ENCODE measurements at regions not wholly inside any gene's neighbourhood (a gene's known extent, or its start where the extent isn't known, plus 50 kb on each side); places are given as distances from the start of the nearest gene placed in this dataset.

- no peak for TF ChIP-seq CTCF (IDR thresholded peaks at IDR 0.05; ENCODE audit: low read depth, low read length)
- no peak for DNase-seq (ENCODE audit: extremely low read depth, low read depth)
Measured at GRCh38 chr5:99243111-99243510, 314.3 kb upstream of the CHD1 start.

GRCh38 chr5:99239826-99240360, 311.1 kb upstream of the CHD1 start:
- TF ChIP-seq CTCF (IDR thresholded peaks at IDR 0.05; ENCODE audit: low read depth, low read length) = no peak
- DNase-seq (ENCODE audit: extremely low read depth, low read depth) = no peak

- no peak for TF ChIP-seq CTCF (IDR thresholded peaks at IDR 0.05; ENCODE audit: low read depth, low read length)
Measured at GRCh38 chr5:99191206-99191745, 262.5 kb upstream of the CHD1 start.

GRCh38 chr5:99187611-99188010, 258.8 kb upstream of the CHD1 start:
- no peak for TF ChIP-seq CTCF (IDR thresholded peaks at IDR 0.05; ENCODE audit: low read depth, low read length)
- no peak for DNase-seq (ENCODE audit: extremely low read depth, low read depth)

More at GRCh38 chr5:99191206-99191745, 262.5 kb upstream of the CHD1 start:
- DNase-seq (ENCODE audit: extremely low read depth, low read depth) = no peak

GRCh38 chr5:99179206-99179605, 250.4 kb upstream of the CHD1 start:
- TF ChIP-seq CTCF (IDR thresholded peaks at IDR 0.05; ENCODE audit: low read depth, low read length) = no peak
- DNase-seq (ENCODE audit: extremely low read depth, low read depth) = no peak

GRCh38 chr5:99177796-99178195, 249.0 kb upstream of the CHD1 start:
- no peak for DNase-seq (ENCODE audit: extremely low read depth, low read depth)
- no peak for TF ChIP-seq CTCF (IDR thresholded peaks at IDR 0.05; ENCODE audit: low read depth, low read length)

- no peak for TF ChIP-seq CTCF (IDR thresholded peaks at IDR 0.05; ENCODE audit: low read depth, low read length)
- DNase-seq (ENCODE audit: extremely low read depth, low read depth) = no peak
Measured at GRCh38 chr5:99176186-99176585, 247.4 kb upstream of the CHD1 start.

Measured in AG09319 (cell line).